ENCODE measurements at regions not wholly inside any gene's neighbourhood (a gene's known extent, or its start where the extent isn't known, plus 50 kb on each side); places are given as distances from the start of the nearest gene placed in this dataset.

GRCh38 chr11:82041764-82042163 lies 691.9 kb downstream of the FAM181B start:
- H3K79me1 ChIP-seq (ENCODE audit: low read depth in 1 of 2, low read length in 2 of 2) = no peaks in the 10 kb centered on the region
- H3K9ac ChIP-seq (ENCODE audit: low read depth, low read length) = no peak overlapping the region
- no peak for TF ChIP-seq CEBPB (IDR thresholded peaks at IDR 0.05; ENCODE audit: low read depth, low read length)
- no peak for TF ChIP-seq RFX5 (IDR thresholded peaks at IDR 0.05; ENCODE audit: low read depth, low read length)
- no peak for TF ChIP-seq NFE2L2 (IDR thresholded peaks at IDR 0.05; ENCODE audit: low read depth, low read length)
- no peaks in the 10 kb centered on the region for H3K36me3 ChIP-seq (ENCODE audit: control insufficient read depth, insufficient read depth, low read length)
- no peak overlapping the region for H3K14ac ChIP-seq (replicated peaks; ENCODE audit: low read depth, low read length)
- H2BK120ac ChIP-seq (ENCODE audit: low read depth, low read length) = no peak overlapping the region
- no peak overlapping the region for H2BK20ac ChIP-seq (ENCODE audit: low read depth, low read length)
- H3K23ac ChIP-seq (ENCODE audit: low read depth, low read length) = no peak overlapping the region
- intact Hi-C loops (cut with micrococcal nuclease) (no loop called here), dilution Hi-C loops (cut with HindIII; ENCODE audit: low sequenced_read_pairs, unreplicated experiment) (no loop called here), in situ Hi-C loops (cut with MboI; ENCODE audit: low sequenced_read_pairs) (no loop called here)
- no peak overlapping the region for H3K27ac ChIP-seq (ENCODE audit: insufficient read depth, low read length)
- BruUV-seq (replicated peaks) = no TSS peak
- no peak overlapping the region for H2AK9ac ChIP-seq (replicated peaks; ENCODE audit: low read depth, low read length, poor library complexity)
- no peaks in the 10 kb centered on the region for H4K20me1 ChIP-seq (ENCODE audit: insufficient read depth, low read length)
- H3K9me3 ChIP-seq (ENCODE audit: control insufficient read depth, insufficient read depth, low read length) = no peaks in the 10 kb centered on the region
- no peaks in the 10 kb centered on the region for H3K4me1 ChIP-seq (ENCODE audit: control insufficient read depth, insufficient read depth, low read length)
- H2AK5ac ChIP-seq (ENCODE audit: low read depth, low read length) = no peak overlapping the region
- ATAC-seq (ENCODE audit: low read depth) (no peak), DNase-seq (no peak)
- H3K4me3 ChIP-seq (ENCODE audit: insufficient read depth, low read depth, low read length) = no peak overlapping the region
- H3K18ac ChIP-seq (ENCODE audit: low read depth, low read length) = no peak overlapping the region
- H4K5ac ChIP-seq (ENCODE audit: low read depth, low read length) = no peak overlapping the region
- no peaks in the 10 kb centered on the region for H3K9me1 ChIP-seq (ENCODE audit: insufficient read depth, low read length)
- WGBS, 2 experiments (ENCODE audit: extremely low coverage in 2 of 2, insufficient read length in 1 of 2) = 50% methylated on average over 2 of the region's 6 CpGs; no CpG with 5 or more reads in 1 of the 2 experiments
- no peak overlapping the region for H2AFZ ChIP-seq (replicated peaks; ENCODE audit: low read length, poor library complexity)
- H3K4ac ChIP-seq (ENCODE audit: low read depth, low read length) = no peak overlapping the region
- ChIA-PET POLR2A (ENCODE audit: unreplicated experiment) (no interaction called here), CTCF (no interaction called here)
- H3K27me3 ChIP-seq (ENCODE audit: control insufficient read depth, insufficient read depth, low read length) = no peaks in the 10 kb centered on the region
- no peak overlapping the region for H4K8ac ChIP-seq (ENCODE audit: low read depth in 2 of 2, low read length in 2 of 2)
- no peak overlapping the region for H2BK15ac ChIP-seq (ENCODE audit: low read depth, low read length)
- no peak overlapping the region for H3K56ac ChIP-seq (ENCODE audit: extremely low read depth, insufficient read depth, low read length)
- H4K91ac ChIP-seq (ENCODE audit: insufficient read depth, low read depth, low read length) = no peak overlapping the region
- H2BK5ac ChIP-seq (ENCODE audit: low read depth, low read length, poor library complexity, severe bottlenecking) = no peak overlapping the region
- no peak overlapping the region for H3K4me2 ChIP-seq (ENCODE audit: low read depth, low read length)
